Stomach (tissue), 4 donors: ENCODE measurements at regions not wholly inside any gene's neighbourhood (a gene's known extent, or its start where the extent isn't known, plus 50 kb on each side); places are given as distances from the start of the nearest gene placed in this dataset.

ENCODE experiments used
- CTCF ChIP-seq, 7 experiments: fragments of 450-650 bp in 4 of 7; fragments of 200-600 bp in 3 of 7; sonication (generic) in 3 of 7; IDR thresholded peaks; one replicate each; pipeline ENCODE4 v1.5.1; 2016 to 2019; ENCODE audit warnings: antibody characterized with exemption in 7 of 7, control low read depth in 2 of 7, mild to moderate bottlenecking in 1 of 7
- EP300 ChIP-seq: sonication (generic); formaldehyde crosslinking; IDR thresholded peaks from one replicate; pipeline ENCODE4 v1.6.1; 2017; ENCODE audit warnings: antibody characterized with exemption

DNA sequence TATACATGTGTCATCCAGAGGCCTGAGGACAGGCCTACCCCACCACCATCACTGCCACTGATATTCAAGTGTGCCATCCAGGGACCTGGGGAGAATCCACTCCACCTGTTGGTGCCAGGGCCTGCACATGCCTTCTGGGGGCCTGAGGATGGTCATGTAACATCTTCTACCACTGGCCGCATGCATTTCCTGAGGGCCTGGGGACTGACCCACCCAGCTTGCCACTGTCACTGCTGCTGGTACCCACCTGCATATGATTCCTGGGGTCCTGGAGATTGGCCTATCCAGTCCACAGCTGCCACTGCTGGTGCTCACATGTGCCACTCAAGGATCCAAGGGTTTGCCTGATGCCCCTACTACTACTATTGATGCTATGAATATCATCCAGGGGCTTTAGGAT is 184.3 kb upstream of the SYNCRIP start:
- no peak for TF ChIP-seq EP300
- TF ChIP-seq CTCF (IDR thresholded peaks at IDR 0.05) = no peak
